Fibroblast of upper back skin (primary cell): ENCODE measurements at regions not wholly inside any gene's neighbourhood (a gene's known extent, or its start where the extent isn't known, plus 50 kb on each side); places are given as distances from the start of the nearest gene placed in this dataset.

ENCODE experiments used
- DNase-seq: peaks from one replicate; pipeline ENCODE4 v3.0.0-alpha.2; 2013

DNA sequence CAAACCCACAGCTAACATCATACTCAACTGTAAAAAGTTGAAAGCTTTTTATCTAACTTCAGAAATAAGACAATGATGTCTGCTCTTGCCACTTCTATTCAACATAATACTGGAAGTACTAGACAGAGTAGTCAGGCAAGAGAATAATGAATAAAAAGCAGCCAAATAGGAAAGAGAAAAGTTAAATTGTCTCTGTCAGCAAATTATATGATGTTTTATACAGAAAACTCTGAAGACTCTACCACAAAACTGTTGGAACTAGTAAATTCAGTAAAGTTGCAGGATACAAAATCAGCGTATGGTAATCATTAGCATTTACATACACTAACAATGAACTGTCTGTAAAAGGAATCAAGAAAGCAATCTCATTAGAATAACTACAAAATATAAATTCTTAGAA, 752.9 kb upstream of the CT83 start:
- no peak for DNase-seq

GRCh38 chrX:117196481-117196880, 733.7 kb upstream of the CT83 start:
- no peak for DNase-seq

DNA sequence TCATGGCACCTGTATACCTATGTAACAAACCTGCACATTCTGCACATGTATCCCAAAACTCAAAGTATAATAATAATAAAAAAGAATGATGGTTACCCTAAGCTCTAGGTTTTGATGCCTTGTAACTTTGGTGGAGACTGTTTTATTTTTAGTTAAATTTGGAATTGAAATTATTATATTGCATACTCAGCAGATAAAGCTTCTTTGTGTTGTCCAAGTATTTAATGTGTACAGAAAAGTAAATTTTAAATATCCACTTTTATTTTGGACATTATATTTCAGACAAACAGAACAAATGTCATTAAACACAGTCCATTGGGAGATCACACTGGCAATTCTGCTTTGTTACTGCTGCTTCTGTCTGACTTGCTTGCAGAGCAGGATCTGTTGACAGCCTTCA, 684.5 kb upstream of the CT83 start:
- no peak for DNase-seq

- no peak for DNase-seq
These were observed 675.3 kb upstream of the CT83 start for GRCh38 chrX:117138070-117138469.

DNA sequence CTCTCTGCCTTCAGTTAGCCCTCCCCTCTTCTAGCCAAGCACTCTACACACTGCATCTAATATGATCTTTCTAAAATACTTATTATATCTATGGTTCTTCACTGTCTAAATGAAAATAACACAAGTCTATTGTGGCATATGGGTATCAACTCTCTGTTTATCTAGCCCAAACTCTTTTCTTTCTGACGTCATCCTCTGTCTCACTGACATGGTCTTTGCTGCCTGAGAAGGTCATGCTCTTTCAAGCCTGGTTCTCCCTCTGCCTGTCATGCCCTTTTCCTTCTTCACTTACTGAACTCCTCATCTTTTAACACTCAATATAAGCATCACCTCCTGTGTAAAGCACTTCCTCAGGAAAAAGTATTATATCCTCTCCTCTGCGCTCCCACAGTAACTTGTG, 672.2 kb upstream of the CT83 start:
- DNase-seq, result no peak

DNA sequence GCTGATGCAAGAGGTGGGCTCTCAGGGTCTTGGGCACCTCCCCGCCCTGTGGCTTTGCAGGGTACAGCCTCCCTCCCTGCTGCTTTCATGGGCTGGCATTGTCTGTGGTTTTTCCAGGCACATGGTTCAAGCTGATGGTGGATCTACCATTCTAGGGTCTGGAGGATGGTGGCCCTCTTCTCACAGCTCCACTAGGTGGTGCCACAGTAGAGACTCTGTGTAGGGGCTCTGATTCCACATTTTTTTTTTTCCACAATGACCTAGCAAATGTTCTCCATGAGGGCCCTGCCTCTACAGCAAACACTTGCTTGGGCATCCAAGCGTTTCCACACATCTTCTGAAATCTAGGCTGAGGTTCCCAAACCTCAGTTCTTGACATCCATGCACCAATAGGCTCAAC, 657.9 kb upstream of the CT83 start:
- no peak for DNase-seq

DNA sequence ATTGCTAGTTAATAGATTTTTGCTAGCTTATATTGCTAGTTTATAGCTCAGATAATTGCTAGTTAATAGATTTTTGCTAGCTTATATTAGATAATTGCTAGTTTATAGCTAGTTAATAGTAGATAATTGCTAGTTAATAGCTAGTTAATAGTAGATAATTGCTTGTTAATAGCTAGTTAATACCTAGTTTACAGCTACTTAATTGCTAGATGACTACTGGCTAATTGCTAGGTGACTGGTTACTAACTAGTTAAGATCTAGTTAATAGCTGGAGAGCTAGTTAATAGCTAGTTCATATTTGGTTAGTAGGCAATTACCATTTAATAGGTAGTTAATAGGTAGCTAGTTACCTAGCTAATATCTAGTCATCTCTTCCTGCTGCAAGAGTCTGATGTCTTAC, 633.8 kb upstream of the CT83 start:
- DNase-seq, result no peak

DNA sequence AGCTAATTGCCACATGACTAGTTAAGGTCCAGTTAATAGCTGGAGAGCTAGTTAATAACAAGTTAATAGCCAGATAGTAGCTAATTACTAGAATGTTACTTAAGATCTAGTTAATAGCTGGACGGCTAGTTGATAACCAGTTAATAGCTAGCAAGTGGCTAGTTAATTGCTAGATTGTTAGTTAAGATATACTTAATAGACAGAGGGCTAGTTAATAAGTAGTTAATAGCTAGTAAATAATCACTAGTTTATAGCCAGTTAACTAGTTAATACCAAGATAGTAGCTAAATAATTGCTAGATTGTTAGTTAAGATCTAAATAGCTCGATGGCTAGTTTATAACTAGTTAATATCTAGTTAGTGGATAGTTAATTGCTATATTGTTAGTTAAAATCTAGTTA, 632.6 kb upstream of the CT83 start:
- DNase-seq, result no peak

DNA sequence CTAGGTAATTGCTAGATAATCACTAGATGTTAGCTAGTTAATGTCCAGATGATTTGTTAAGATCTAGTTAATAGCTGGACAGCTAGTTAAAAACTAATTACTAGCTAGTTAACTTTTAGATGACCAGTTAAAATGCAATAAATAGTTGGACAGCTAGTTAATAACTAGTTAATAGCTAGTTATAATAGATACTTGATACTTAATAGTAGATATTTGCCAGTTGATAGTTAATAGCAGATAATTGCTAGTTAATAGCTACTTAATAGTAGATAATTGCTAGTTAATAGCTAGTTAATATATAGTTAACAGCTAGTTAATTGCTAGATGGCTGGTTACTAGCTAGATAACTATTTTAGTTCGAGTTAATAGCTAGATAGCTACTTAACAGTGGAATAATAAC, 631.4 kb upstream of the CT83 start:
- no peak for DNase-seq

DNA sequence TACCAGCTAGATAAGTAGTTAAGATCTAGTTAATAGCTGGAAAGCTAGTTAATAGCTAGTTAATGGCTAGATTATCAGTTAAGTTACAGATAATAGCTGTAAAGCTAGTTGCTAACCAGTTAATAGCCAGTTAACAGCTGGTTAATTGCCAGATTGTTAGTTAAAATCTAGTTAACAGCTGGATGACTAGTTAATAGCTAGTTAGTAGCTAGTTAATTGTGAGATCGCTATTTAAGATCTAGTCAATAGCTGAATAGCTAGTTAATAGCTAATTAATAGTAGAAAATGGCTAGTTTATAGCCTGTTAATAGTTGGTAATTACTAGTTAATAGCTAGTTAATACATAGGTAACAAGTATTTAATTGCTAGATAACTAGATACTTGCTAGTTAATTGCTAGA, 630.5 kb upstream of the CT83 start:
- no peak for DNase-seq

DNA sequence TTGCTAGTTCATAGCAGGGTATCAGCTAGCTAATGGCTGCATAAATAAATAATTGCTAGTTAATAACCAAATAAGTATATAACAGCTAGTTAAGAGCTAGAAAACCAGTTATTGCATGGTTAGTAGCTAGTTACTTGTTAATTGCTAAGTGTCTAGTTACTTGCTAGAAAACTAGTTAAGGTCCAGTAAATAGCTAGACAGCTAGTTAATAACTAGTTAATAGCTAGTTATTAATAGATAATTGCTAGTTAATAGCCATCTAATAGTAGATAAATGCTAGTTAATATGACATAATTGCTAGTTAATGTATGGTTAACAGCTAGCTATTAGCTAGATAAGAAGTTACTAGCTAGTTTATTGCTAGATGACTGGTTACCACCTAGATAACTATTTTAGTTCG, 629.9 kb upstream of the CT83 start:
- DNase-seq, result no peak

GRCh38 chrX:117063224-117063623, 600.4 kb upstream of the CT83 start:
- no peak for DNase-seq

DNA sequence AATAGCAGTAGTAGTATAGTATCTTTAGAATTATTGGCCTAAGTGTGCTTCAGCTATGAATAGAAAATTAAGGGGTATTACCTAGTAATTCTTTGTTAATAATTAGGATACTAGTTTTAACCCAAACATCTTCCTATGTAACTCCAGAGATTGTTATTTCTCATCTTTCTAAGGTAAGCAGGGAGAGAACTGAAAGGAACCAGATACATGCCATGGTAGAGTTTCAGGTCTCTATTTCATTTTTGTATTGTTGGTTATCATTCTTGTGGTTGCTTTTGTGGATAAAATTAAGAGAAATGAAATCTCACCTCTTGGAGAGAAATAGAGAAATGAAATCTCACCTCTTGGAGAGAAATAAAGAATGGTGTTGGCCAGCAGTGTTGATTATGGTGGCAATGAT, 597.1 kb upstream of the CT83 start:
- no peak for DNase-seq

DNA sequence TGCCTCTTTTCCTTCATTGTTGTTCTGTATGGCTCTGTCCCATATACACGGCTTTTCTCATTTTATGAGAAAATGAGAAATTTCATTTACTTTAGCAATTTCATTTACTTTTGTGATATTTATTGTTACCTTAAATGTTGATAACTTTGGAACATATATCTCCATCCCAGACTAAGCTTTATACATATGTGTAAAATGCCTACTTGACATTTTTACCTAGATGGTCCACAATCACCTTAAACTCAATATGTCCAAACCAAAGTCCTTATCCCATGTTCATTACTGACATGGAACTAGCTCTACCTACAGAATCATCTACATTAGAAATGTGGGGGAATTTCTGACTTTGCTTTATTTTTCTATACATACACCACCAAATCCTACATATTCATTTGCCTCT, 590.5 kb upstream of the CT83 start:
- no peak for DNase-seq

GRCh38 chrX:117038918-117039440, 576.2 kb upstream of the CT83 start:
- DNase-seq, result no peak

- no peak for DNase-seq
These were observed 547.5 kb upstream of the CT83 start for GRCh38 chrX:117010243-117010642.

- no peak for DNase-seq
These were observed 540.2 kb upstream of the CT83 start for GRCh38 chrX:117002981-117003380.

DNA sequence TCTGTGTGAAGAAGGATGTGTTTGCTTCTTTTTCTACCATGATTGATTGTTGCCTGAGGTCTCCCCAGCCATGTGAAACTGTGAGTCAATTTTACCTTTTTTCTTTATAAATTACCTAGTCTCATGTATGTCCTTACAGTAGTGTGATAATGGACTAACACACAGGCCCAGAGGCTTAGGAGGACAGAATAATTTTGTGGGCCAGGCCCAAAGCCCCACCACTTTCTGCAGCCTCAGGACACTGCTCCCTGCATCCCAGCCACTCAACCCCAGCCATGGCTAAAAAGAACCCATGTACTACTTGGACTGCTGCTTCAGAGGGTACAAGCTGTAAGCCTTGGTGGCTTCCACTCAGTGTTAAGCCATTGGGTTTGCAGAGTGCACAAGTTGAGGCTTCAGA, 512.7 kb upstream of the CT83 start:
- DNase-seq, result no peak

DNA sequence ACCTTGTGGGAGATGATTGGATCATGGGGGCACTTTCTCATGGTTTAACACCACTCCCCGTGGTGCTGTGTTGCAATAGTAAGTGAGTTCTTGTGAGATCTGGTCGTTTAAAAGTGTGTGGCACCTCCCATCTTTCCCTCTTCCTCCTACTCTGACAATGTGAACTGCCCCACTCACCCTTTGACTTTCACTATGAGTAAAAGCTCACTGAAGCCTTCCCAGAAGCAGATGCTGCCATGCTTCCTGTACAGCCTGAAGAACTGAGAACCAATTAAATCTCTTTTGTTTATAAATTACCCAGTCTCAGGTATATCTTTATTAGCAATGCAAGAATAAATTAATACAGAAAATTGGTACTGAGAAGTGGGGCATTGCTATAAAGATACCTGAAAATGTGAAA, 509.6 kb upstream of the CT83 start:
- DNase-seq, result no peak

DNA sequence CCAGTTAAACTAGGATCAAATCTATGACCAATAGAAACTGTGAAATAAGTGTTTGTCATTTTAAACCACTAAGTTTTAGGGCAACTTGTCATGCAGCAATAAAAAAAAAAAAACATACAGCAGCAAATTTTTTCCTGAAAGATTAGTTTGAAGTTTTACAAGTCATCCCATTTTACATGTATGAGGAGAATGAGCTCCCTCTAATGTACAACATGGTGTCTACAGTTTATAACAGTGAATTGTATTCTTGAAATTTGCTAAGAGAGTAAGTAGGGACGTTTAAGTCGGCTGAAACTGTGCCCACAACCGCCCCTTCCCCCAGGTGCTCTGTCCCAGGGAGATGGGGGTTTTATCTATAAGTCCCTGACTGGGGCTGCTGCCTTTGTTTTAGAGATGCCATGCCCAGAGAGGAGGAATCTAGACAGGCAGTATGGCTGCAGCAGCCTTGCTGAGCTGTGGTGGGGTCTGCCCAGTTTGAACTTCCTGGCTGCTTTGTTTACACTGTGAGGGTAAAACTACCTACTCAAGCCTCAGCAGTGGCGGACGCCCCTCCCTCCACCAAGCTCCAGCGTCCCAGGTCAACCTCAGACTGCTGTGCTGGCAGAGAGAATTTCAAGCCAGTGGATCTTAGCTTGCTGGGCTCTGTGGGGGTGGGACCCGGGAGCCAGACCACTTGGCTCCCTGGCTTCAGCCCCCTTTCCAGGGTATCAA, 499.3 kb upstream of the CT83 start:
- DNase-seq, result no peak

DNA sequence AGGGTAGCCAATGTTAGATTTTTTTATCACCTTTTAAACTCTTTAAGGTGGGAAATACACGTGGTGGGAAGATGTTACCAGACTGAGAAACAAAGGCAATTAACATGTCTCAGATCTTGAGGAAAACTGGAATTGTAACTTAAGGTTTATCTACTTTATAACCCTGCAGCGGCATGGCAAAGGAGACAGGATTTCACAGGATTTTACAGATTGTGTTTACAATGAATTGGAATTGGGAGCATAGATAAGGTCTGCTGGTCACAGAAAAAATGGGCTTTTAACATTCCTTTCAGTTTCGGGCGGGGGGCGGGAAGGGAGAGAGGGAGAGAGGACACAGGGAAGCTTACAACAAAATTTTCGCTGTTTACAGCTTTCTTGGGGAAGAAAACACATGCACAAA, 467.5 kb upstream of the CT83 start:
- no peak for DNase-seq

DNA sequence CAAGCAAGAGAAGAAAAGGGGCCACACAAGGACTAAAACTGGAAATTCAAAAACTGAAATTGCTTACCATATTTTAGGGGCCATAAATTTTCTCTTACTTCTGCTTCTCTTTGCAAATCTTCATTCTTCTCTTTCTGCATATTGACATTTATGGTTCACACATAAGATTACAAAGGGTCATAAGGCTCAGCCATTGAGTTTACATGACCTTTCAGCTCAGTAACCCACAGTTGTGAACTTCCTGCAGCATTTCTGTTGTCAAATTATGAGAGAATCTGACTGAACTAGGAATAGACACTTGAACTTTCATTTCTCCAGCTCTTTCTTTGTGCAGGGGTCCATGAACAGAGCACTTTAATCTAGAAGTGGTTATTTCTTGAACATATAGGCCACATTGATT, 434.8 kb upstream of the CT83 start:
- DNase-seq, result no peak

GRCh38 chrX:116881961-116882360, 419.2 kb upstream of the CT83 start:
- no peak for DNase-seq

- peak; percentile 60 for DNase-seq
These were observed 410.9 kb upstream of the CT83 start for GRCh38 chrX:116873671-116874070.

DNA sequence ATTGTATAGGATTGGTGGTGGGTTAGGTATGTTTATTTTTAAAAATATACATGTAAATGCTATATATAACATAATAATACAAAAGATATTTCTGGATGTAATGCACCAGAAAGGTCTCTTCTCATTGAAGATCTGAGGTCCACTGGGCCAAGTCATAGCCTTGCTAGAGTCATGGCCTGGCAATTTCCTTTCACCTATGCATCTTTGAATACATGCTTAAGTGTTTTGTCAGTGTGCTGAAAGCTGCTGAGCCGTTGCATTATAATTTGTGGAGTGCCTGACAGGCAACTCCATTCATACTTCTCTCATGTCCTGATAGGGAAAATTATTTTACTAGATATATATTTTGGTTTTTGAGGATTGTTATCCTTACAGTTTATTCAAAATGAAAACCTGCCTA, 410.2 kb upstream of the CT83 start:
- peak; percentile 8 for DNase-seq

GRCh38 chrX:116863029-116863428, 400.3 kb upstream of the CT83 start:
- DNase-seq, result no peak
